GM12878 (cell line): ENCODE measurements at regions not wholly inside any gene's neighbourhood (a gene's known extent, or its start where the extent isn't known, plus 50 kb on each side); places are given as distances from the start of the nearest gene placed in this dataset.

Experiments used
- ATAC-seq: fragments of 200-7000 bp; cut with Tn5 transposase; 3 replicates; pipeline ENCODE4 v1.9.1; 2020; ENCODE audit warnings: mild to moderate bottlenecking, moderate library complexity
- BruUV-seq: library from RNA; stranded (reverse); fragments of 400-500 nt; replicated peaks from 2 replicates; lab custom pipeline; 2021; lab: Mats Ljungman, UMichigan
- CTCF ChIA-PET: fragments of 300-600 bp; sonication (Branson Sonifier 250); formaldehyde crosslinking; extraction: SDS; loops from one replicate; lab custom pipeline; 2021; ENCODE audit warnings: inconsistent platforms; lab: Yijun Ruan, JAX
- POLR2A ChIA-PET: fragments of 350-600 bp; formaldehyde crosslinking; extraction: SDS; loops from one replicate; lab custom pipeline; 2021; ENCODE audit warnings: inconsistent platforms; lab: Charles Lee
- RAD21 ChIA-PET: fragments of 300-600 bp; sonication (Branson Sonifier 250); formaldehyde crosslinking; loops from one replicate; lab custom pipeline; 2023; ENCODE audit warnings: antibody characterized with exemption; ENCODE audit not compliant: unreplicated experiment; lab: Charles Lee
- SMC1A ChIA-PET: fragments of 300-600 bp; sonication (Branson Sonifier 250); formaldehyde crosslinking; loops from one replicate; lab custom pipeline; 2023; ENCODE audit not compliant: unreplicated experiment, uncharacterized antibody; lab: Charles Lee
- DNase-seq: peaks from one replicate; pipeline ENCODE4 v3.0.0-alpha.2; 2011; ENCODE audit warnings: low read depth, low spot score
- FAIRE-seq: peaks from 3 replicates; lab custom pipeline; 2011; peaks lifted over from hg19 to GRCh38; lab: Jason Lieb, UNC
- H2AFZ ChIP-seq: 2 replicates; pipeline ENCODE4 v1.6.0; 2011; ENCODE audit warnings: low read depth, low read length, control low read depth; ENCODE audit not compliant: control insufficient read depth
- H3K27ac ChIP-seq: 2 replicates; pipeline ENCODE4 v1.5.1; 2011; ENCODE audit warnings: control low read depth; ENCODE audit not compliant: control insufficient read depth, insufficient read depth
- H3K27me3 ChIP-seq, 2 experiments: replicated peaks in 1 of 2; 2 replicates each; pipeline versions ENCODE4 v1.6.0 to v1.6.1; 2011; ENCODE audit warnings: low read length in 1 of 2; ENCODE audit not compliant: control insufficient read depth in 2 of 2, insufficient read depth in 2 of 2
- H3K36me3 ChIP-seq, 2 experiments: 2 replicates each; pipeline ENCODE4 v1.5.1; 2011; ENCODE audit warnings: low read length in 1 of 2; ENCODE audit not compliant: control insufficient read depth in 2 of 2, insufficient read depth in 2 of 2
- H3K4me1 ChIP-seq: 2 replicates; pipeline ENCODE4 v1.6.1; 2011; ENCODE audit warnings: mild to moderate bottlenecking, low read length, moderate library complexity, mixed read lengths; ENCODE audit not compliant: control insufficient read depth, insufficient read depth
- H3K4me2 ChIP-seq: 2 replicates; pipeline ENCODE4 v1.6.0; 2011; ENCODE audit warnings: control low read depth; ENCODE audit not compliant: control insufficient read depth, insufficient read depth
- H3K4me3 ChIP-seq: fragments of 200-600 bp; sonication (generic); 2 replicates; pipeline ENCODE4 v1.5.1; 2016
- H3K79me2 ChIP-seq: 2 replicates; pipeline ENCODE4 v1.6.0; 2011; ENCODE audit warnings: low read length; ENCODE audit not compliant: control insufficient read depth, insufficient read depth
- H3K9ac ChIP-seq: 2 replicates; pipeline ENCODE4 v1.8.0; 2011; ENCODE audit warnings: low read length, control low read depth, mixed read lengths; ENCODE audit not compliant: control insufficient read depth, insufficient read depth
- H3K9me3 ChIP-seq: replicated peaks from 3 replicates; pipeline ENCODE4 v1.5.1; 2011; ENCODE audit warnings: mild to moderate bottlenecking, low read length; ENCODE audit not compliant: control insufficient read depth, insufficient read depth
- H4K20me1 ChIP-seq: 2 replicates; pipeline ENCODE4 v1.6.0; 2011; ENCODE audit not compliant: control insufficient read depth, insufficient read depth
- BMI1 ChIP-seq: fragments of 450-650 bp; IDR thresholded peaks from 2 replicates; pipeline ENCODE4 v1.6.1; 2016; ENCODE audit warnings: mild to moderate bottlenecking, moderate library complexity, borderline replicate concordance
- E4F1 ChIP-seq: fragments of 450-650 bp; IDR thresholded peaks from 2 replicates; pipeline ENCODE4 v1.6.1; 2018; ENCODE audit warnings: borderline replicate concordance, mild to moderate bottlenecking; ENCODE audit not compliant: partially characterized antibody
- GABPA ChIP-seq: IDR thresholded peaks from 2 replicates; pipeline ENCODE4 v1.6.1; 2014; ENCODE audit warnings: antibody characterized with exemption, low read depth, mild to moderate bottlenecking, inconsistent platforms
- IRF4 ChIP-seq: IDR thresholded peaks from 2 replicates; pipeline ENCODE4 v1.6.1; 2011; ENCODE audit warnings: low read depth, low read length
- NKRF ChIP-seq: fragments of 450-650 bp; conservative IDR thresholded peaks from 2 replicates; pipeline ENCODE4 v1.6.1; 2017; ENCODE audit warnings: mild to moderate bottlenecking, moderate library complexity
- PAX5 ChIP-seq: IDR thresholded peaks from 2 replicates; pipeline ENCODE4 v1.6.1; 2011; ENCODE audit warnings: low read depth, low read length, borderline replicate concordance
- POLR2AphosphoS5 ChIP-seq: IDR thresholded peaks from 2 replicates; pipeline ENCODE4 v1.6.1; 2011; ENCODE audit warnings: mild to moderate bottlenecking, low read length, inconsistent platforms
- RFX5 ChIP-seq: IDR thresholded peaks from 2 replicates; pipeline ENCODE4 v1.6.1; 2011; ENCODE audit warnings: low read depth, low read length, improper control_type of control experiment
- RUNX3 ChIP-seq: IDR thresholded peaks from 2 replicates; pipeline ENCODE4 v1.6.1; 2012; ENCODE audit warnings: low read length, inconsistent platforms
- SRF ChIP-seq, 2 experiments: IDR thresholded peaks; 2 replicates each; pipeline ENCODE4 v1.6.1; 2011; ENCODE audit warnings: low read depth in 2 of 2, low read length in 2 of 2, mild to moderate bottlenecking in 1 of 2, moderate library complexity in 1 of 2
- STAT1 ChIP-seq: fragments of 450-650 bp; conservative IDR thresholded peaks from 2 replicates; pipeline ENCODE4 v1.6.1; 2014; ENCODE audit warnings: antibody characterized with exemption, mild to moderate bottlenecking
- SUPT20H ChIP-seq: IDR thresholded peaks from 2 replicates; pipeline ENCODE4 v1.6.1; 2011; ENCODE audit warnings: low read depth, mild to moderate bottlenecking, low read length, moderate library complexity, borderline replicate concordance; ENCODE audit not compliant: control insufficient read depth
- TCF3 ChIP-seq: IDR thresholded peaks from 2 replicates; pipeline ENCODE4 v1.6.1; 2012; ENCODE audit warnings: low read depth, mild to moderate bottlenecking, low read length, borderline replicate concordance; ENCODE audit not compliant: insufficient read depth
- ZNF24 ChIP-seq: fragments of 450-650 bp; IDR thresholded peaks from 2 replicates; pipeline ENCODE4 v1.6.1; 2017; ENCODE audit warnings: antibody characterized with exemption, mild to moderate bottlenecking
- ZSCAN29 ChIP-seq: fragments of 450-650 bp; IDR thresholded peaks from 2 replicates; pipeline ENCODE4 v1.6.1; 2017; ENCODE audit warnings: mild to moderate bottlenecking, moderate library complexity
- WGBS: methylation state at CpG from one replicate; pipeline ENCODE4 v1.1.6; 2016; ENCODE audit warnings: low lambda C conversion rate; ENCODE audit not compliant: insufficient replicate concordance, insufficient coverage; ENCODE audit errors: missing lambda C conversion rate; 5-methylcytosine and 5-hydroxymethylcytosine counted together
- in situ Hi-C: fragments of 300-500 bp; cut with MboI; formaldehyde crosslinking; loops from 9 replicates; pipeline ENCODE4 v1.14.3; 2018; ENCODE audit warnings: mixed read lengths
- intact Hi-C: fragments of 100-400 bp; cut with micrococcal nuclease; formaldehyde crosslinking; loops from one replicate; pipeline ENCODE4 v1.14.2; 2022; ENCODE audit not compliant: unreplicated experiment
- TF ChIP-seq, protein P1 (sequence below): IDR thresholded peaks from 2 replicates; pipeline ENCODE4 v1.6.1; 2012; ENCODE audit warnings: low read depth, low read length, improper control_type of control experiment
- TF ChIP-seq, protein P2 (sequence below): IDR thresholded peaks from 2 replicates; pipeline ENCODE4 v1.6.1; 2011; ENCODE audit warnings: low read depth, mild to moderate bottlenecking, low read length, moderate library complexity, borderline replicate concordance; ENCODE audit errors: extremely low read depth

DNA sequence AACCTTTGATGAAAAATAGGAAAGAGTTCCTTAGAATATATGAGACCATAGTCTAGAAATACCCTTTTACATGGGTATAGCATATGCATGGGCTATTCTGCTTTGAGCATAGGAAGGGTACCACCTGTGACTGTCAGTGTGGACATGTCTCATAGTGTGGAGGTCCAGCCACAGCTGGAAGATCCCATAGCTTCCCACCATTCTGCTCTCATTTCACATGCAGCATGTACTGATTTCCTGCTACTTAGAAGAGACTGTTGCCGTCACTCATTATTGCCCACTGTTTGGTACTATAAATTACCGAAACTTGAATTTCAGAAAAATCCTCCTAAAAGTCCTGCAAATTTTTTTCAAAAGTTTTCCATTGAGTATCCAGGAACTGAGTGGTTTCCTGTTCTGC lies 477.8 kb upstream of the DAB2 start:
- SMC1A ChIA-PET = no interaction called here
- RAD21 ChIA-PET = no interaction called here
- Histone ChIP-seq H2AFZ (no peak overlapping the region), H3K4me1 (no peaks in the 10 kb centered on the region), H3K4me2 (no peak overlapping the region), H3K27me3 (no peaks in the 10 kb centered on the region), H4K20me1 (no peaks in the 10 kb centered on the region), H3K9ac (no peak overlapping the region), H3K36me3 (no peaks in the 10 kb centered on the region), H3K9me3 (no peaks in the 10 kb centered on the region), H3K79me2 (no peaks in the 10 kb centered on the region), H3K4me3 (no peak overlapping the region), H3K27ac (no peak overlapping the region)
- in situ Hi-C loops (no loop called here), intact Hi-C loops (no loop called here)
- ATAC-seq = no peak
- POLR2A ChIA-PET = no interaction called here
- TF ChIP-seq ZSCAN29 = no peak
- no peak for TF ChIP-seq IRF4
- no peak for TF ChIP-seq BMI1
- no peak for TF ChIP-seq RUNX3
- TF ChIP-seq, protein P1, sequence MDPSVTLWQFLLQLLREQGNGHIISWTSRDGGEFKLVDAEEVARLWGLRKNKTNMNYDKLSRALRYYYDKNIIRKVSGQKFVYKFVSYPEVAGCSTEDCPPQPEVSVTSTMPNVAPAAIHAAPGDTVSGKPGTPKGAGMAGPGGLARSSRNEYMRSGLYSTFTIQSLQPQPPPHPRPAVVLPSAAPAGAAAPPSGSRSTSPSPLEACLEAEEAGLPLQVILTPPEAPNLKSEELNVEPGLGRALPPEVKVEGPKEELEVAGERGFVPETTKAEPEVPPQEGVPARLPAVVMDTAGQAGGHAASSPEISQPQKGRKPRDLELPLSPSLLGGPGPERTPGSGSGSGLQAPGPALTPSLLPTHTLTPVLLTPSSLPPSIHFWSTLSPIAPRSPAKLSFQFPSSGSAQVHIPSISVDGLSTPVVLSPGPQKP = no peak
- no peak for TF ChIP-seq ZNF24
- TF ChIP-seq RFX5 = no peak
- TF ChIP-seq, protein P2, sequence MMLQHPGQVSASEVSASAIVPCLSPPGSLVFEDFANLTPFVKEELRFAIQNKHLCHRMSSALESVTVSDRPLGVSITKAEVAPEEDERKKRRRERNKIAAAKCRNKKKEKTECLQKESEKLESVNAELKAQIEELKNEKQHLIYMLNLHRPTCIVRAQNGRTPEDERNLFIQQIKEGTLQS = no peak
- no peak for TF ChIP-seq SUPT20H
- TF ChIP-seq GABPA = no peak
- TF ChIP-seq PAX5 = no peak
- no peak for TF ChIP-seq NKRF
- TF ChIP-seq SRF (IDR thresholded peaks at IDR 0.05; ENCODE audit: low read depth in 2 of 2, low read length in 2 of 2) = no peak
- TF ChIP-seq POLR2AphosphoS5 = no peak
- TF ChIP-seq E4F1 = no peak
- no peak for TF ChIP-seq STAT1
- no peak for TF ChIP-seq TCF3
- CTCF ChIA-PET = no interaction called here
- DNase-seq = no peak
- WGBS = 93% methylated on average over 2 of the region's 2 CpGs
- no peak for FAIRE-seq
- no TSS peak for BruUV-seq
